ENCODE measurements at regions not wholly inside any gene's neighbourhood (a gene's known extent, or its start where the extent isn't known, plus 50 kb on each side); places are given as distances from the start of the nearest gene placed in this dataset.

DNA sequence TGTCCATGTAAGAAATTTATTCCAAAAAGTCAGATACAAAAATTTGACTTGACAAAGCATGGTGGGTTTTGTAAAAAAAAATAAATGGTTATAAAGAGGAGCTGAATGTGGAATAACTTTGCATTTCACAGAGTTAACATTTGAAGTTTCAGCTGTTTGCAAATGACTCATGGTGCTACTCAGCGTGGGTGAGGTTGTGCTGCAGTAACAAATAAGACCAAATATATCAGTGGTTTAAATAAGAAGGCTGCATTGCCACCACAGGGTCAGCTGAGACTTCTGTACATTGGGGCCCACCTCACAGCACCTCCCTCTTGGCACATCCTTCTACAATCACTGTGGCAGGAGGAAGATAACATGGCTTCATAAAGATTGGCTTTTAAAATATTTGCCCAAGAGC lies 272.5 kb upstream of the SULF2 start:
- TF ChIP-seq, protein P1, sequence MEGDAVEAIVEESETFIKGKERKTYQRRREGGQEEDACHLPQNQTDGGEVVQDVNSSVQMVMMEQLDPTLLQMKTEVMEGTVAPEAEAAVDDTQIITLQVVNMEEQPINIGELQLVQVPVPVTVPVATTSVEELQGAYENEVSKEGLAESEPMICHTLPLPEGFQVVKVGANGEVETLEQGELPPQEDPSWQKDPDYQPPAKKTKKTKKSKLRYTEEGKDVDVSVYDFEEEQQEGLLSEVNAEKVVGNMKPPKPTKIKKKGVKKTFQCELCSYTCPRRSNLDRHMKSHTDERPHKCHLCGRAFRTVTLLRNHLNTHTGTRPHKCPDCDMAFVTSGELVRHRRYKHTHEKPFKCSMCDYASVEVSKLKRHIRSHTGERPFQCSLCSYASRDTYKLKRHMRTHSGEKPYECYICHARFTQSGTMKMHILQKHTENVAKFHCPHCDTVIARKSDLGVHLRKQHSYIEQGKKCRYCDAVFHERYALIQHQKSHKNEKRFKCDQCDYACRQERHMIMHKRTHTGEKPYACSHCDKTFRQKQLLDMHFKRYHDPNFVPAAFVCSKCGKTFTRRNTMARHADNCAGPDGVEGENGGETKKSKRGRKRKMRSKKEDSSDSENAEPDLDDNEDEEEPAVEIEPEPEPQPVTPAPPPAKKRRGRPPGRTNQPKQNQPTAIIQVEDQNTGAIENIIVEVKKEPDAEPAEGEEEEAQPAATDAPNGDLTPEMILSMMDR (IDR thresholded peaks at IDR 0.05; ENCODE audit: low read depth, low read length, missing control alignments): no peak
- DNase-seq (ENCODE audit: low read depth): no peak
- no peak overlapping the region for H3K4me3 ChIP-seq (ENCODE audit: low read depth, low read length)

- no peak overlapping the region for H3K4me3 ChIP-seq (ENCODE audit: low read depth, low read length)
- TF ChIP-seq, protein P1 (IDR thresholded peaks at IDR 0.05; ENCODE audit: low read depth, low read length, missing control alignments): no peak
- DNase-seq (ENCODE audit: low read depth): no peak
These were observed 272.0 kb upstream of the SULF2 start for GRCh38 chr20:48057251-48057650.

GRCh38 chr20:48056218-48056617 lies 270.9 kb upstream of the SULF2 start:
- TF ChIP-seq, protein P1 (IDR thresholded peaks at IDR 0.05; ENCODE audit: low read depth, low read length, missing control alignments): no peak
- no peak overlapping the region for H3K4me3 ChIP-seq (ENCODE audit: low read depth, low read length)

GRCh38 chr20:48054051-48054450 lies 268.8 kb upstream of the SULF2 start:
- TF ChIP-seq, protein P1 (IDR thresholded peaks at IDR 0.05; ENCODE audit: low read depth, low read length, missing control alignments): no peak
- DNase-seq (ENCODE audit: low read depth): no peak
- H3K4me3 ChIP-seq (ENCODE audit: low read depth, low read length): no peak overlapping the region

More at GRCh38 chr20:48056218-48056617, 270.9 kb upstream of the SULF2 start:
- no peak for DNase-seq (ENCODE audit: low read depth)

- DNase-seq (ENCODE audit: low read depth): no peak
- TF ChIP-seq, protein P1 (IDR thresholded peaks at IDR 0.05; ENCODE audit: low read depth, low read length, missing control alignments): no peak
These were observed 267.2 kb upstream of the SULF2 start for GRCh38 chr20:48052475-48052835.

GRCh38 chr20:48051794-48052474 lies 266.7 kb upstream of the SULF2 start:
- no peak overlapping the region for H3K4me3 ChIP-seq (ENCODE audit: low read depth, low read length)
- TF ChIP-seq, protein P1 (IDR thresholded peaks at IDR 0.05; ENCODE audit: low read depth, low read length, missing control alignments): no peak
- DNase-seq (ENCODE audit: low read depth): no peak

More at GRCh38 chr20:48052475-48052835, 267.2 kb upstream of the SULF2 start:
- no peak overlapping the region for H3K4me3 ChIP-seq (ENCODE audit: low read depth, low read length)

DNA sequence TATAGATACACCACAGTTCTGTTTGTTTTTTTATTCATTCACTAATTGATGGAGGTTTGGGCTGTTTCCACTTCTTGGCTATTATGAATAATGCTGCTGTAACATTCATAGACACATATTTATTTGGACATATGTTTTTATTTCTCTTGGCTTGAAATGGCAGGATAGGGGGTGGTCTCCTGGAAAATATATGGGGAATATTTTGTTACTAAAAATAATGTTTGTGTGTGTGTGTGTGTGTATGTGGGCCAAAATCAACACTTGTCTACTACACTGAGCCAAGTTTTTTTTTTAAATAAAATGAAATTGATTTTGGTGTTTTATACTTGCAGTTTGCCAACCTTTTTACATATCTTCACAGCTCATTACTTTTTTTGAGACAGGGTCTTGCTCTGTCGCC lies 264.4 kb upstream of the SULF2 start:
- TF ChIP-seq, protein P1 (IDR thresholded peaks at IDR 0.05; ENCODE audit: low read depth, low read length, missing control alignments): no peak
- DNase-seq (ENCODE audit: low read depth): no peak
- H3K4me3 ChIP-seq (ENCODE audit: low read depth, low read length): no peak overlapping the region

Data from GM12864 (cell line).